ENCODE measurements at regions not wholly inside any gene's neighbourhood (a gene's known extent, or its start where the extent isn't known, plus 50 kb on each side); places are given as distances from the start of the nearest gene placed in this dataset.
A peak's percentile ranks its signal among the peaks of the same experiment; 100 is the strongest.

DNA sequence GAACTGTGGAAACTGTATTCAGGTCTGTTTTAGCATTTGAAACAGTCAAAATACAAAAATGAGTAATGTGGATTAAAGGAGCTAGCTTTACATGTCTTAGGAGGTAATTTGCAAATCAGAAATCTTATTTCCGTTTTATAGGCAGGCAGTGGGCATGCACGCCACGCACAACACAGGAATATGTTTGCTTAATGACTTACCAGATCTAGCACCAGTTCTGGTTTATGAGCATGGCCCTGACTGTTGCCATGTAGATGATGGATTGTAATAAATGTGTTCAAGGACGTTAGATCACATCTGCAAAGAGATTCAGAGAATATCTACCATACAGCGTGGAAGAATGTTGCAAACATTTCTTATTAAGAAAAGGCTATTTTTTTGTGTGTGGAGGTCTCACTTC is 344.5 kb upstream of the NR3C2 start:
- Mint-ChIP-seq H3K36me3 (ENCODE audit: insufficient read depth, unreplicated experiment) (peaks cover 6% of the 10 kb centered on the region), H3K4me3 (ENCODE audit: unreplicated experiment) (no peak overlapping the region), H3K4me1 (ENCODE audit: low read depth, unreplicated experiment) (peaks cover 18% of the 10 kb centered on the region), H3K27me3 (ENCODE audit: insufficient read depth, unreplicated experiment) (no peaks in the 10 kb centered on the region), H3K27ac (ENCODE audit: unreplicated experiment) (no peak overlapping the region), H3K9me3 (ENCODE audit: unreplicated experiment) (peaks cover 11% of the 10 kb centered on the region)
- Histone ChIP-seq H3K4me3 (ENCODE audit: low read depth, low read length) (no peak overlapping the region), H3K4me1 (peaks cover 24% of the 10 kb centered on the region), H3K36me3 (ENCODE audit: control insufficient read depth, insufficient read depth, low read length) (no peaks in the 10 kb centered on the region), H3K9me3 (no peaks in the 10 kb centered on the region), H3K27me3 (replicated peaks; ENCODE audit: control insufficient read depth, insufficient read depth, low read length) (no peaks in the 10 kb centered on the region)
- TF ChIP-seq, protein P1, sequence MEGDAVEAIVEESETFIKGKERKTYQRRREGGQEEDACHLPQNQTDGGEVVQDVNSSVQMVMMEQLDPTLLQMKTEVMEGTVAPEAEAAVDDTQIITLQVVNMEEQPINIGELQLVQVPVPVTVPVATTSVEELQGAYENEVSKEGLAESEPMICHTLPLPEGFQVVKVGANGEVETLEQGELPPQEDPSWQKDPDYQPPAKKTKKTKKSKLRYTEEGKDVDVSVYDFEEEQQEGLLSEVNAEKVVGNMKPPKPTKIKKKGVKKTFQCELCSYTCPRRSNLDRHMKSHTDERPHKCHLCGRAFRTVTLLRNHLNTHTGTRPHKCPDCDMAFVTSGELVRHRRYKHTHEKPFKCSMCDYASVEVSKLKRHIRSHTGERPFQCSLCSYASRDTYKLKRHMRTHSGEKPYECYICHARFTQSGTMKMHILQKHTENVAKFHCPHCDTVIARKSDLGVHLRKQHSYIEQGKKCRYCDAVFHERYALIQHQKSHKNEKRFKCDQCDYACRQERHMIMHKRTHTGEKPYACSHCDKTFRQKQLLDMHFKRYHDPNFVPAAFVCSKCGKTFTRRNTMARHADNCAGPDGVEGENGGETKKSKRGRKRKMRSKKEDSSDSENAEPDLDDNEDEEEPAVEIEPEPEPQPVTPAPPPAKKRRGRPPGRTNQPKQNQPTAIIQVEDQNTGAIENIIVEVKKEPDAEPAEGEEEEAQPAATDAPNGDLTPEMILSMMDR (IDR thresholded peaks at IDR 0.05; ENCODE audit: insufficient read depth in 1 of 2, low read depth in 1 of 2, low read length in 1 of 2, severe bottlenecking in 1 of 2, unreplicated experiment in 1 of 2), result no peak
- ChIA-PET CTCF (no interaction called here), POLR2A (no interaction called here)
- BruUV-seq (replicated peaks), result no TSS peak
- intact Hi-C loops (cut with micrococcal nuclease; ENCODE audit: unreplicated experiment), result loop anchor here (10.0 kb wide), 1 partner anchor 252 kb away; no protein-coding TSS in a partner anchor
- no peak for DNase-seq

DNA sequence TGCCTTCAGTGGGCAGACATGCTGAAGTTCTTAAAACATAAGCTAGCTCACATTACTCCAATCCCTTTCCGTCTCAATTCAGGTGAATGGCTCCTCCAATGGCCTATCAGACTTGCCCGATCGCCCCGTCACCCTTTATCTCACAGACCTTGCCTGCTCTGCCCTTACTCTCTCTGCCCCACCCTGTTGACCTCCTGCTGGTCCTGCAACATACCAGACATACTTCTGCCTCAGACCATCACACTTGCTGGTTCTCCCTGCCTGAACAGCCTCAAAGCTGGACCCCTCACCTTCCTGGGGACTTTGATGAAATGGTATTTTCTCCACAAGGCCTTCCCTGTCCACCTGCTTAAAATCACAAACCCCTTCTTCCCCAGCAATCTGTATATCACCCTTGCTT is 340.1 kb upstream of the NR3C2 start:
- Histone ChIP-seq H3K36me3 (ENCODE audit: control insufficient read depth, insufficient read depth, low read length) (no peaks in the 10 kb centered on the region), H3K27me3 (replicated peaks; ENCODE audit: control insufficient read depth, insufficient read depth, low read length) (no peaks in the 10 kb centered on the region), H3K9me3 (no peaks in the 10 kb centered on the region), H3K4me1 (peaks cover 24% of the 10 kb centered on the region), H3K4me3 (ENCODE audit: low read depth, low read length) (no peak overlapping the region)
- Mint-ChIP-seq H3K36me3 (ENCODE audit: insufficient read depth, unreplicated experiment) (peaks cover 6% of the 10 kb centered on the region), H3K4me1 (ENCODE audit: low read depth, unreplicated experiment) (peaks cover 19% of the 10 kb centered on the region), H3K27me3 (ENCODE audit: insufficient read depth, unreplicated experiment) (no peaks in the 10 kb centered on the region), H3K9me3 (ENCODE audit: unreplicated experiment) (peaks cover 11% of the 10 kb centered on the region), H3K27ac (ENCODE audit: unreplicated experiment) (peak overlapping the region; percentile 80), H3K4me3 (ENCODE audit: unreplicated experiment) (peak overlapping the region; percentile 49)
- TF ChIP-seq, protein P1 (IDR thresholded peaks at IDR 0.05; ENCODE audit: insufficient read depth in 1 of 2, low read depth in 1 of 2, low read length in 1 of 2, severe bottlenecking in 1 of 2, unreplicated experiment in 1 of 2), result no peak
- DNase-seq, result peak; percentile 76 to 89
- CTCF ChIA-PET, result no interaction called here
- BruUV-seq (replicated peaks), result no TSS peak
- POLR2A ChIA-PET, result interaction anchor here (0.6 kb wide), 1 partner anchor 1079 kb away, joined by 9 read pairs; no protein-coding TSS in a partner anchor
- intact Hi-C loops (cut with micrococcal nuclease; ENCODE audit: unreplicated experiment), result loop anchor here (1.0 to 10.0 kb wide), 3 partner anchors 13 to 247 kb away; no protein-coding TSS in a partner anchor

- Mint-ChIP-seq H3K27me3 (ENCODE audit: insufficient read depth, unreplicated experiment) (no peaks in the 10 kb centered on the region), H3K27ac (ENCODE audit: unreplicated experiment) (peak overlapping the region; percentile 45), H3K4me3 (ENCODE audit: unreplicated experiment) (no peak overlapping the region), H3K9me3 (ENCODE audit: unreplicated experiment) (peaks cover 11% of the 10 kb centered on the region), H3K4me1 (ENCODE audit: low read depth, unreplicated experiment) (peaks cover 18% of the 10 kb centered on the region), H3K36me3 (ENCODE audit: insufficient read depth, unreplicated experiment) (peaks cover 6% of the 10 kb centered on the region)
- Histone ChIP-seq H3K27me3 (replicated peaks; ENCODE audit: control insufficient read depth, insufficient read depth, low read length) (no peaks in the 10 kb centered on the region), H3K9me3 (no peaks in the 10 kb centered on the region), H3K36me3 (ENCODE audit: control insufficient read depth, insufficient read depth, low read length) (no peaks in the 10 kb centered on the region), H3K4me3 (ENCODE audit: low read depth, low read length) (no peak overlapping the region), H3K4me1 (peaks cover 24% of the 10 kb centered on the region)
- DNase-seq, result no peak
- TF ChIP-seq, protein P1 (IDR thresholded peaks at IDR 0.05; ENCODE audit: insufficient read depth in 1 of 2, low read depth in 1 of 2, low read length in 1 of 2, severe bottlenecking in 1 of 2, unreplicated experiment in 1 of 2), result no peak
- no TSS peak for BruUV-seq (replicated peaks)
- intact Hi-C loops (cut with micrococcal nuclease; ENCODE audit: unreplicated experiment), result loop anchor here (5.0 to 10.0 kb wide), 2 partner anchors 72 to 246 kb away; no protein-coding TSS in a partner anchor
- ChIA-PET POLR2A (no interaction called here), CTCF (no interaction called here)
Observed at GRCh38 chr4:148780426-148781005, 338.3 kb upstream of the NR3C2 start.
